Left ventricle myocardium inferior (tissue), 1 donor: ENCODE measurements at regions not wholly inside any gene's neighbourhood (a gene's known extent, or its start where the extent isn't known, plus 50 kb on each side); places are given as distances from the start of the nearest gene placed in this dataset.

ENCODE experiments used
- DNase-seq: peaks from one replicate; pipeline ENCODE4 v3.0.0-alpha.2; 2020
- H3K27ac ChIP-seq: fragments of 200-600 bp; replicated peaks from 2 replicates; pipeline ENCODE4 v1.8.0; 2021
- H3K27me3 ChIP-seq: fragments of 200-600 bp; 2 replicates; pipeline ENCODE4 v1.8.0; 2021; ENCODE audit warnings: low read depth
- H3K36me3 ChIP-seq: fragments of 200-600 bp; 2 replicates; pipeline ENCODE4 v1.8.0; 2021
- H3K4me1 ChIP-seq: fragments of 200-600 bp; 2 replicates; pipeline ENCODE4 v1.8.0; 2021
- H3K4me3 ChIP-seq: fragments of 200-600 bp; 2 replicates; pipeline ENCODE4 v1.8.0; 2021; ENCODE audit warnings: mild to moderate bottlenecking, moderate library complexity
- H3K9me3 ChIP-seq: fragments of 200-600 bp; replicated peaks from 2 replicates; pipeline ENCODE4 v1.8.0; 2021
- intact Hi-C: fragments of 100-400 bp; cut with micrococcal nuclease; formaldehyde crosslinking; loops from one replicate; pipeline ENCODE4 v1.11.0; 2022
- TF ChIP-seq, protein P1 (sequence below): fragments of 200-600 bp; IDR thresholded peaks from 2 replicates; pipeline ENCODE4 v1.8.0; 2021; ENCODE audit warnings: antibody characterized with exemption, mild to moderate bottlenecking, borderline replicate concordance
- donor health status: DM: no; HTN: yes; CAD: no; lungs with severe emphysema.

DNA sequence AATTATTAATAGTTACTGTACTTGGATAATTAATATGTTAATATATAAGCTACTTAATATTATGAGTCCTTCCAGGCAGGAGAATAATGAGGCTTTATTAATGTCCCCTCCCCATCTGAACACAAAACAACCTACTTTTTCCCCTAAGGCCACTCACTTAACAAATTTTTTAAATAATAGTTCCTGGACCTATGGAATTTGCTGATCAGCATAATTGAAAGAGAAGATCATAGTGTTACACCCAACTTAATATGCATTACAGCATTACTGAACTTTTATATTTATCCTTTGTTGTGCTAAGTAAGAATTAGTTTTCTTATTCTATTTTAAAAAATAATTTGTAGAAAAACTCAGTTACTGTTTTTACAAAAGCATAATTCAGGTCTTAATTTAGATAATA lies 1537.7 kb upstream of the GOT2 start:
- H3K27me3 ChIP-seq, result no peaks in the 10 kb centered on the region
- no peak overlapping the region for H3K4me3 ChIP-seq
- no peaks in the 10 kb centered on the region for H3K9me3 ChIP-seq
- no peak for DNase-seq
- no peaks in the 10 kb centered on the region for H3K36me3 ChIP-seq
- TF ChIP-seq, protein P1, sequence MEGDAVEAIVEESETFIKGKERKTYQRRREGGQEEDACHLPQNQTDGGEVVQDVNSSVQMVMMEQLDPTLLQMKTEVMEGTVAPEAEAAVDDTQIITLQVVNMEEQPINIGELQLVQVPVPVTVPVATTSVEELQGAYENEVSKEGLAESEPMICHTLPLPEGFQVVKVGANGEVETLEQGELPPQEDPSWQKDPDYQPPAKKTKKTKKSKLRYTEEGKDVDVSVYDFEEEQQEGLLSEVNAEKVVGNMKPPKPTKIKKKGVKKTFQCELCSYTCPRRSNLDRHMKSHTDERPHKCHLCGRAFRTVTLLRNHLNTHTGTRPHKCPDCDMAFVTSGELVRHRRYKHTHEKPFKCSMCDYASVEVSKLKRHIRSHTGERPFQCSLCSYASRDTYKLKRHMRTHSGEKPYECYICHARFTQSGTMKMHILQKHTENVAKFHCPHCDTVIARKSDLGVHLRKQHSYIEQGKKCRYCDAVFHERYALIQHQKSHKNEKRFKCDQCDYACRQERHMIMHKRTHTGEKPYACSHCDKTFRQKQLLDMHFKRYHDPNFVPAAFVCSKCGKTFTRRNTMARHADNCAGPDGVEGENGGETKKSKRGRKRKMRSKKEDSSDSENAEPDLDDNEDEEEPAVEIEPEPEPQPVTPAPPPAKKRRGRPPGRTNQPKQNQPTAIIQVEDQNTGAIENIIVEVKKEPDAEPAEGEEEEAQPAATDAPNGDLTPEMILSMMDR, result no peak
- intact Hi-C loops, result no loop called here
- no peaks in the 10 kb centered on the region for H3K4me1 ChIP-seq
- H3K27ac ChIP-seq, result no peak overlapping the region

DNA sequence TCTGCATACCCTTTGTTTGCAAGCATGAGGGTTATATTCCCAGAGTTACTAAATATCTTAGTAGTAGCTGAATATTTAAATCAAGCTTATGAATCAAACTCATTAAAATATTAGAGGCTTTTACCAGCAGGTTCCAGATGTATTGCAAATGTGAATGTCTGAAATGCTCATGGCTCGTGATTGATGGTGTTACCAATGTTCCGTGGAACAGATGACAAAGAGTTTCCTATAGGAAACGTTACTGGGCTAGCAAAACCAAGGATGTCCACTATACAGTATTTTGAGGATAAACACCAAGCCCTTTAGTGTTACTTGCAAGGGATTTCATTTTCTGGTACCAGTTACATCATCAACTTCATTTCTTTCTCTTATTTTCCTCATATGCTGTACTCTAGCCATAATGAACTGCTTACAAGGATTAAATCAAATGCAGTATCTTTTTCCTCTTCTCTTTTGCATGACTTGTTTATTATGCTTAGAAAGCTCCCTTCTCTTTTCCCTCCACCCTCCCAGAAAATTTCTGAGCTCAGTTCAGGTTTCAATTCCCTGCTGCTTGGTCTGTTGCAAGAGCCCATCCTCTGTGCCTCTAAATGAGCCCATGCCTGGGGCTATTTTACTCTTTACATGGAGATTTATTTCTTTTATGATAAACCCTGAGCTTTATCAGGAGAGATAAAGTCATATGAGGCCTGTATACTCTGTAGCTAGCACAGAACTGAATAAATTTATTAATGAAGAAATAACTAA lies 1537.1 kb upstream of the GOT2 start:
- no peaks in the 10 kb centered on the region for H3K9me3 ChIP-seq
- intact Hi-C loops, result no loop called here
- no peaks in the 10 kb centered on the region for H3K36me3 ChIP-seq
- no peaks in the 10 kb centered on the region for H3K4me1 ChIP-seq
- H3K27ac ChIP-seq, result no peak overlapping the region
- no peak overlapping the region for H3K4me3 ChIP-seq
- TF ChIP-seq, protein P1, result no peak
- no peak for DNase-seq
- H3K27me3 ChIP-seq, result no peaks in the 10 kb centered on the region

DNA sequence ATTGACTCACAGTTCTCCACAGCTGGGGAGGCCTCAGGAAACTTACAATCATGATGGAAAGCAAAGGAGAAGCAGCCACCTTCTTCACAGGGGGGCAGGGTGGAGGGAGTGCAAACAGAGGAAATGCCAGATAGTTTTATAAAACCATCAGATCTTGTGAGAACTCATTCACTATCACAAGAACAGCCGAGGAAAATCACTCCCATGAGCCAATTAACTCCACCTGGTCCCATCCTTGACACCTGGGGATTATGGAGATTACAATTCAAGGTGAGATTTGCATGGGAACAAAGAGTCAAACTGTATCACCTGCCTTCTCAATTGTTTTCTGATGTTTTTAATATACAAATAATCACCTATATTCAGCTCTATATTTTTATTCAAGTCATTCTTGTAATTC lies 1527.3 kb upstream of the GOT2 start:
- H3K9me3 ChIP-seq, result no peaks in the 10 kb centered on the region
- H3K4me1 ChIP-seq, result no peaks in the 10 kb centered on the region
- no peaks in the 10 kb centered on the region for H3K27me3 ChIP-seq
- no peak overlapping the region for H3K4me3 ChIP-seq
- no peak overlapping the region for H3K27ac ChIP-seq
- TF ChIP-seq, protein P1, result no peak
- no peaks in the 10 kb centered on the region for H3K36me3 ChIP-seq
- intact Hi-C loops, result no loop called here
- no peak for DNase-seq

DNA sequence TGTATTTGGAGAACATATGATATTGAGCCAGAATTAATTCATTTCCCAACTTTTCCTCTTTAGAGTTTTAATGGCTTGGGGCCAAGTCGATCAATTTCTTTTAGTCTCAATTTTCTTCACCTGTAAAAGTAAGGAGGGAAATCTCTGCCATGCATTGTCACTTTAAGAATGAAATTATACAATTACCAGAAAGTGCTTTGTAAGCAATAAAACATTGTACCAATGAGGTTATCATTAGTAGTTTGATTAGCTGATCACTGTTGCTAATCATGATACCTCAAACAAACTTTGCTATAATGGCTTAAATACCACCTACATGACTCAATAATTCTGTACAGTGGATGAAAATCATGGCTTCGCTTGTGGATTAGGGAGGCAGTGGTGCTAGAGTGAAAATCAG lies 1525.8 kb upstream of the GOT2 start:
- Histone ChIP-seq H3K4me3 (no peak overlapping the region), H3K4me1 (no peaks in the 10 kb centered on the region), H3K9me3 (no peaks in the 10 kb centered on the region), H3K36me3 (no peaks in the 10 kb centered on the region), H3K27ac (no peak overlapping the region), H3K27me3 (no peaks in the 10 kb centered on the region)
- no peak for DNase-seq
- TF ChIP-seq, protein P1, result no peak
- intact Hi-C loops, result no loop called here

DNA sequence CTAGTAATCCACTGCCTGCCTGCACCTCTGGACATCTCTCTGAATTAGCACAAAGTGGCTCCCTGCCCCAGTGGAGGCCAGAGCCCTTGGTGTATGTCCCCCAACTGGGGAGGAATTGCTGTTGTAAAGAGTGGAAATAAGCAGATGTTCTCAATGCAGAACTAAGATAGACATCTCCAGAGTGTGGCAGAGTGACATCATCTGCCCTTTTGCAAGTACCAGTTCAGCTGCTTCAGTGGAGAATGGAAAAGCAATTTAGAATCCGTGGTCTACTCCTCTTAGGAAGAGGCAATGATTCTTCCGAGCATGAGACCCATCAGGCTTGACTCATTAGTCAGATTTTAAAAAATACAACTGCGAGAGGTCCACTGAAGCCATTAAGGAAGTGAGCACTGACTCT lies 1512.0 kb upstream of the GOT2 start:
- Histone ChIP-seq H3K4me1 (no peaks in the 10 kb centered on the region), H3K36me3 (no peaks in the 10 kb centered on the region), H3K9me3 (no peaks in the 10 kb centered on the region), H3K27me3 (no peaks in the 10 kb centered on the region), H3K4me3 (no peak overlapping the region), H3K27ac (no peak overlapping the region)
- TF ChIP-seq, protein P1, result no peak
- no peak for DNase-seq
- intact Hi-C loops, result no loop called here

DNA sequence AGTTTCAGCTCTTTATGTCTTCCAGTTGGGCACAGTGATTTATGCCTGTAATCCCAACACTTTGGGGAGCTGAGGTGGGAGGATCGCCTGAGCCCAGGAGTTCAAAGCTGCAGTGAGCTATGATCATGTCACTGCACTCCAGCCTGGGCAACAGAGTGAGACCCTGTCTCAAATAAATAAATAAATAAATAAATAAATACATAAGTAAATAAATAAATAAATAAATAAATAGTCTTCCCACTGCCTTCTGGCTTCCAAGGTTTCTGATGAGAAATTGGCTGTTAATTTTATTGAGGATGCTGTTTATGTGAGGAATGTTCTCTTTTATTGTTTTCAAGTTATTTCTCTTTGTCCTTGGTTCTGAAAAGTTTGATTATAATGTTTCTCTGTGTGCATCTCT lies 1507.6 kb upstream of the GOT2 start:
- no peak overlapping the region for H3K4me3 ChIP-seq
- intact Hi-C loops, result no loop called here
- H3K27me3 ChIP-seq, result no peaks in the 10 kb centered on the region
- H3K36me3 ChIP-seq, result no peaks in the 10 kb centered on the region
- H3K27ac ChIP-seq, result no peak overlapping the region
- TF ChIP-seq, protein P1, result no peak
- DNase-seq, result no peak
- no peaks in the 10 kb centered on the region for H3K9me3 ChIP-seq
- H3K4me1 ChIP-seq, result no peaks in the 10 kb centered on the region
